HEK293 (cell line): ENCODE measurements at regions not wholly inside any gene's neighbourhood (a gene's known extent, or its start where the extent isn't known, plus 50 kb on each side); places are given as distances from the start of the nearest gene placed in this dataset.

Experiments
- CTCF ChIA-PET: fragments of 350-600 bp; formaldehyde crosslinking; extraction: SDS; loops from one replicate; lab custom pipeline; 2021; ENCODE audit warnings: antibody characterized with exemption; lab: Yijun Ruan, JAX
- POLR2A ChIA-PET: fragments of 300-600 bp; formaldehyde crosslinking; extraction: SDS; loops from one replicate; lab custom pipeline; 2020; ENCODE audit warnings: antibody characterized with exemption, inconsistent platforms; lab: Yijun Ruan, JAX
- H3K27ac ChIP-seq: fragments of 200-500 bp; sonication (Bioruptor generic); 2 replicates; pipeline ENCODE4 v1.5.1; 2014; ENCODE audit warnings: low read depth, low read length, control low read depth, inconsistent platforms; ENCODE audit errors: extremely low read depth
- H3K36me3 ChIP-seq, 2 experiments: fragments of 200-500 bp in 1 of 2; sonication (Bioruptor generic) in 1 of 2; 1 replicate in 1 of 2; 2 replicates in 1 of 2; pipeline ENCODE4 v1.5.1; 2014 to 2017; ENCODE audit warnings: inconsistent platforms in 2 of 2, low read length in 2 of 2; ENCODE audit not compliant: control insufficient read depth in 2 of 2, insufficient read depth in 1 of 2
- H3K4me1 ChIP-seq: fragments of 200-500 bp; sonication (Bioruptor generic); 2 replicates; pipeline ENCODE4 v1.5.1; 2014; ENCODE audit warnings: mild to moderate bottlenecking, low read length, inconsistent platforms; ENCODE audit not compliant: control insufficient read depth, insufficient read depth
- H3K4me3 ChIP-seq: 2 replicates; pipeline ENCODE4 v1.5.1; 2011; ENCODE audit warnings: low read depth, mild to moderate bottlenecking, control low read depth, low read length, moderate library complexity
- H3K9me3 ChIP-seq: fragments of 200-500 bp; sonication (Bioruptor generic); 2 replicates; pipeline ENCODE4 v1.5.1; 2014; ENCODE audit warnings: low read depth, low read length, inconsistent platforms; ENCODE audit not compliant: control insufficient read depth, insufficient read depth
- MZF1 ChIP-seq: fragments of 450-650 bp; formaldehyde crosslinking; IDR thresholded peaks from 2 replicates; pipeline ENCODE4 v1.5.1; 2017; ENCODE audit warnings: missing biosample characterization, missing genetic modification characterization, borderline replicate concordance
- PRDM10 ChIP-seq: fragments of 450-650 bp; formaldehyde crosslinking; IDR thresholded peaks from 2 replicates; pipeline ENCODE4 v1.5.1; 2016; ENCODE audit warnings: missing biosample characterization, missing genetic modification characterization
- ZBTB11 ChIP-seq: fragments of 450-650 bp; formaldehyde crosslinking; conservative IDR thresholded peaks from 2 replicates; pipeline ENCODE4 v1.5.1; 2016; ENCODE audit warnings: low read depth, missing biosample characterization, missing genetic modification characterization
- ZBTB7A ChIP-seq: fragments of 450-650 bp; formaldehyde crosslinking; IDR thresholded peaks from 2 replicates; pipeline ENCODE4 v1.5.1; 2016; ENCODE audit warnings: low read depth, missing biosample characterization, missing genetic modification characterization
- ZNF140 ChIP-seq: fragments of 450-650 bp; formaldehyde crosslinking; IDR thresholded peaks from 2 replicates; pipeline ENCODE4 v1.5.1; 2016; ENCODE audit warnings: missing biosample characterization, missing genetic modification characterization
- ZNF146 ChIP-seq: fragments of 450-650 bp; formaldehyde crosslinking; IDR thresholded peaks from 2 replicates; pipeline ENCODE4 v1.5.1; 2016; ENCODE audit warnings: missing biosample characterization, missing genetic modification characterization
- ZNF174 ChIP-seq: fragments of 450-650 bp; formaldehyde crosslinking; IDR thresholded peaks from 2 replicates; pipeline ENCODE4 v1.5.0; 2017; ENCODE audit warnings: missing biosample characterization, mild to moderate bottlenecking, missing genetic modification characterization
- ZNF488 ChIP-seq: fragments of 450-650 bp; formaldehyde crosslinking; IDR thresholded peaks from 2 replicates; pipeline ENCODE4 v1.5.1; 2016; ENCODE audit warnings: missing biosample characterization, missing genetic modification characterization
- ZNF521 ChIP-seq: fragments of 450-650 bp; formaldehyde crosslinking; IDR thresholded peaks from 2 replicates; pipeline ENCODE4 v1.5.1; 2017; ENCODE audit warnings: missing biosample characterization, mild to moderate bottlenecking, missing genetic modification characterization
- ZNF529 ChIP-seq: fragments of 450-650 bp; formaldehyde crosslinking; IDR thresholded peaks from 2 replicates; pipeline ENCODE4 v1.5.1; 2017; ENCODE audit warnings: missing genetic modification characterization, missing biosample characterization; ENCODE audit not compliant: insufficient replicate concordance
- ZNF544 ChIP-seq: fragments of 450-650 bp; formaldehyde crosslinking; IDR thresholded peaks from 2 replicates; pipeline ENCODE4 v1.5.0; 2017; ENCODE audit warnings: missing biosample characterization, missing genetic modification characterization
- ZNF585B ChIP-seq: fragments of 450-650 bp; formaldehyde crosslinking; IDR thresholded peaks from 2 replicates; pipeline ENCODE4 v1.5.1; 2016; ENCODE audit warnings: missing biosample characterization, missing genetic modification characterization
- ZNF658 ChIP-seq: fragments of 450-650 bp; formaldehyde crosslinking; IDR thresholded peaks from 2 replicates; pipeline ENCODE4; 2016; ENCODE audit warnings: missing biosample characterization, missing genetic modification characterization
- ZNF704 ChIP-seq: fragments of 450-650 bp; formaldehyde crosslinking; IDR thresholded peaks from 2 replicates; pipeline ENCODE4 v1.5.1; 2016; ENCODE audit warnings: missing biosample characterization, missing genetic modification characterization
- ZNF707 ChIP-seq: fragments of 450-650 bp; formaldehyde crosslinking; IDR thresholded peaks from 2 replicates; pipeline ENCODE4 v1.5.1; 2016; ENCODE audit warnings: missing biosample characterization, missing genetic modification characterization
- ZNF777 ChIP-seq: fragments of 450-650 bp; formaldehyde crosslinking; IDR thresholded peaks from 2 replicates; pipeline ENCODE4 v1.5.1; 2017; ENCODE audit warnings: missing biosample characterization, missing genetic modification characterization, borderline replicate concordance
- ZNF791 ChIP-seq: fragments of 450-650 bp; formaldehyde crosslinking; IDR thresholded peaks from 2 replicates; pipeline ENCODE4 v1.5.1; 2016; ENCODE audit warnings: missing biosample characterization, missing genetic modification characterization
- ZSCAN4 ChIP-seq: fragments of 450-650 bp; formaldehyde crosslinking; IDR thresholded peaks from 2 replicates; pipeline ENCODE4 v1.5.1; 2017; ENCODE audit warnings: missing biosample characterization, missing genetic modification characterization

GRCh38 chr6:111979633-111980032 is 74.3 kb upstream of the CCN6 start:
- Histone ChIP-seq H3K27ac (no peak overlapping the region), H3K4me1 (no peaks in the 10 kb centered on the region), H3K4me3 (no peak overlapping the region), H3K36me3 (no peaks in the 10 kb centered on the region), H3K9me3 (no peaks in the 10 kb centered on the region)
- POLR2A ChIA-PET: no interaction called here
- CTCF ChIA-PET: no interaction called here
- TF ChIP-seq ZNF140 (no peak), ZNF174 (tag by site-specific recombination) (no peak), ZNF146 (tag by site-specific recombination) (no peak), ZBTB11 (tag by site-specific recombination) (no peak), ZNF529 (tag by site-specific recombination) (no peak), ZNF707 (tag by site-specific recombination) (no peak), ZSCAN4 (no peak), ZNF791 (no peak), ZNF704 (tag by site-specific recombination) (no peak), ZNF488 (no peak), ZBTB7A (tag by site-specific recombination) (no peak), MZF1 (no peak), PRDM10 (tag by site-specific recombination) (no peak), ZNF521 (tag by site-specific recombination) (no peak), ZNF585B (tag by site-specific recombination) (no peak), ZNF544 (tag by site-specific recombination) (no peak), ZNF658 (tag by site-specific recombination) (no peak), ZNF777 (tag by site-specific recombination) (no peak)
